ENCODE measurements at regions not wholly inside any gene's neighbourhood (a gene's known extent, or its start where the extent isn't known, plus 50 kb on each side); places are given as distances from the start of the nearest gene placed in this dataset.
"Not testable (repeated sequence)": the region's sequence is repeated elsewhere in the genome, so short reads cannot be mapped to it uniquely, and the experiment has no call there.

DNA sequence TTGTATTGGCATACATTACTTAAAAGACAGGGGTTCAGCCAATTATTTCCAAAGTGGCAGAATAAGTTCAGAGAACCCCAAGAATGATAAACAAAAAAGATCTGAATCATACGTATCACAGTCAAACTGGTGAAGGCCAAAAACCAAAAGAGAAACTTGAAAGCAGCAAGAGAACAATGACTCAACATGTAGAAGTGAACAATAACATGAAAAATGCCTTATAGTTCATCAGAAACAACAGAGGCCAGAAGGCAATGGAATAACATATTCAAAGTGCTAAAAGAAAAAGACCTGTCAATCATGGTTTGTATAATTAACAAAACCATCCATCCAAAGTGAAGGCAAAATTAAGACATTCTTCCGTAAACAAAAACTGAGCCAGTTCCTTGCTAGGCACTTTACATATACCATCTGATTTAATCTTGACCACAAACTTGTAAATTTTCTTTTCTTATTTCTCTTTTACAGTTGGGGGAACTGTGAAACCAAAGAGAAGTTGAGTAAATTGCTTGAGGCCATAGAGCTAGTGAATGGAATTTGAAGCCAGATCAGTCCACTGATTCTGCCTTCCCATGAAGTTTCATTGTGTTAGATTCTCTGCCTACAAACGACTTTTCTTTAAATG, 232.1 kb upstream of the SEL1L start:
- H3K27me3 Mint-ChIP-seq, result no peaks in the 10 kb centered on the region
- no peak overlapping the region for H3K27ac Mint-ChIP-seq
- no peak overlapping the region for H3K4me3 Mint-ChIP-seq
- no peak for ATAC-seq
- H3K9me3 Mint-ChIP-seq, result no peaks in the 10 kb centered on the region
- no peaks in the 10 kb centered on the region for H3K4me1 Mint-ChIP-seq
- H3K36me3 Mint-ChIP-seq, result no peaks in the 10 kb centered on the region

- no peak overlapping the region for H3K4me3 Mint-ChIP-seq
- no peaks in the 10 kb centered on the region for H3K9me3 Mint-ChIP-seq
- H3K36me3 Mint-ChIP-seq, result no peaks in the 10 kb centered on the region
- H3K4me1 Mint-ChIP-seq, result no peaks in the 10 kb centered on the region
- H3K27ac Mint-ChIP-seq, result no peak overlapping the region
- no peak for ATAC-seq
- no peaks in the 10 kb centered on the region for H3K27me3 Mint-ChIP-seq
Measured at GRCh38 chr14:81766321-81766915, 232.8 kb upstream of the SEL1L start.

GRCh38 chr14:81767266-81767995, 233.8 kb upstream of the SEL1L start:
- H3K27me3 Mint-ChIP-seq, result no peaks in the 10 kb centered on the region
- H3K9me3 Mint-ChIP-seq, result peaks cover 2% of the 10 kb centered on the region
- no peaks in the 10 kb centered on the region for H3K4me1 Mint-ChIP-seq
- H3K27ac Mint-ChIP-seq, result no peak overlapping the region
- H3K4me3 Mint-ChIP-seq, result no peak overlapping the region
- no peaks in the 10 kb centered on the region for H3K36me3 Mint-ChIP-seq
- no peak for ATAC-seq

DNA sequence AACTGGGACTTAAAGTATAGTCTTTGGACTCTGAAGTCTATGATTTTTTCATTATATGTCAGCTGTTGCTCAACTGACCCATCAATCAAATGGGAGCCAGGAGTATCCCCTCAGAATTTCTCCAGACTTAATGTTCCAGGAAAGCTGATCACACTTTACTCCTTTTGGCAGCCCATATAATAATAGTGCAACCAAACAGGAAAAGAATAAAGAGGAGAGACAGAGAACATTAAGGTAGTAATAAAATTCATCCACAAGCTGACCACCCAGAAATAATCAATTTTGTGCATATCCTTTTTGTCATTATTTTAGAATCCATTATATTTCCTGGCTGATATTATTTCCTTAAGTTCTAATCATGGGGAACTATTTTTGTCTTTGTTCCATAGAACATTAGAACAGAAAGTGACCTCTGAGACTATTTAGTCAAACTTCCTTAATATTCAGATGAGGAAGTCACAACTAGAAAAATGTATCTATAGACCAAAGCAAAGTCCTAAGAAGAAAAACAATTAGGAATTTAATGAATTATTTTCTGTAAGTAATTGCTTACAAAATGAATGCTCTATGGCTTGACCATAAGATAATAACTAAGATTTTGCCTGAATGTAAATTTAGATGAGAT, 238.1 kb upstream of the SEL1L start:
- Mint-ChIP-seq H3K27ac (no peak overlapping the region), H3K27me3 (no peaks in the 10 kb centered on the region), H3K36me3 (no peaks in the 10 kb centered on the region), H3K4me1 (no peaks in the 10 kb centered on the region), H3K4me3 (no peak overlapping the region), H3K9me3 (peaks cover 5% of the 10 kb centered on the region)
- no peak for ATAC-seq

DNA sequence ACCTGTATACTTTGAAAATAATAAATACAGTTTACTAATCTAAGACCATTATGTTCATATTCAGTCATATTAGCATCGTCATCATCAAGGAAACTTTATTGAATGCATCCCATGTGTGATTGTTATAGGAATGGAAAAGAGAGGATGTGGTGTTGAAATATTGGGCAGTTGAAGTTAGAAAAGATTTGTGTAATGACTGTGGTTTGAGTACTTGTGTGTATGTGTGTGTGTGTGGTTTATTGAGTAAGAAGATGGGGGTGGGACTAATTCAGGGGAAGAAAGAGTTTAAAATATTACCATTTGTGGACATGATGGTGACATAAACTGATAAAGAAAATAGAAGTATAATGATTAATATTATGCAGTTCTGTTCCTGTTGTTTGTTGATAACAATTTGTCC, 238.7 kb upstream of the SEL1L start:
- Mint-ChIP-seq H3K4me3 (no peak overlapping the region), H3K4me1 (no peaks in the 10 kb centered on the region), H3K27ac (no peak overlapping the region), H3K9me3 (peaks cover 5% of the 10 kb centered on the region), H3K27me3 (no peaks in the 10 kb centered on the region), H3K36me3 (no peaks in the 10 kb centered on the region)
- ATAC-seq, result no peak

- Mint-ChIP-seq H3K27me3 (no peaks in the 10 kb centered on the region), H3K9me3 (peaks cover 8% of the 10 kb centered on the region), H3K36me3 (no peaks in the 10 kb centered on the region), H3K27ac (no peak overlapping the region), H3K4me3 (no peak overlapping the region), H3K4me1 (no peaks in the 10 kb centered on the region)
- ATAC-seq, result no peak
Measured at GRCh38 chr14:81776531-81776930, 242.9 kb upstream of the SEL1L start.

DNA sequence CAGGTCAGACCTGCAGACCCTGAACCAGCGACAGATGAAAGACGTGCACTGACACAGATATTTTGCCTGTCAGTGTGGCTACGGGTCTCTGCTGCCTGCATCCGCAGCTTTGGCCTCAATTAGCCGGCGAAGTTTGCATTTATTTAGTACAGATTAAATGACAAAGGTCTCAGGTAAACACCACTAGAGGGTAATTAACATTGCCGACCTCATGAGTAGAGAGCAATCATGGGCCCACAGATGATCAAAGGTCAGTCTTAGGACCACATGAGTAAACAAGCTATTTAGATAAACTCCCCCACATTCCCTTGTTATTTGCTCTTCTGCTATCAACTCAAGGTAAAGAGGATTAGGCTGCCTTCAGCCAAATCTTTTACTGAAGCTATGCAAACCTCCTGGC, 248.1 kb upstream of the SEL1L start:
- not testable (repeated sequence) for H3K36me3 Mint-ChIP-seq, H3K27ac Mint-ChIP-seq, H3K4me3 Mint-ChIP-seq, H3K9me3 Mint-ChIP-seq, H3K4me1 Mint-ChIP-seq, ATAC-seq, H3K27me3 Mint-ChIP-seq

GRCh38 chr14:81784084-81784483, 250.4 kb upstream of the SEL1L start:
- no peaks in the 10 kb centered on the region for H3K4me1 Mint-ChIP-seq

DNA sequence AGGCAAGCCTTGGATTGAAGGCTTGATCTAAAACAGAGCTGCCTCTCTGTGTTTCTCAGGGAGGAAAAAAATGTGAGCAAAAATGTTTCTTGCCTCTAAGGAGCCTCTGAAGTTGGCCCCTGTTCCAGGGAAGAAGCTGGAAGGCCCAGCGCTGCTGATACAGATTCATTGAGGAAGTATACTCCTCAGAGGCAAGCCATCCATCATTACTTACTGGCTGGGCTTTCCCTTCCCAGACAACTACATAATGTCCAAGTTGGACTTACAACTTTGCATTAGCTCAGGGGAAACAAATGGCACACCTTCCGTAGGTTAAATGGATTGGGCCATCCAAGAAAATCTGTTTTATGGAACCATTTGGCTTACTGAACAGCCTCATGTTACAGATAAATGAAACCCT, 263.7 kb upstream of the SEL1L start:
- peaks cover 5% of the 10 kb centered on the region for H3K9me3 Mint-ChIP-seq
- H3K4me3 Mint-ChIP-seq, result no peak overlapping the region
- H3K4me1 Mint-ChIP-seq, result no peaks in the 10 kb centered on the region
- H3K36me3 Mint-ChIP-seq, result no peaks in the 10 kb centered on the region
- ATAC-seq, result no peak
- no peak overlapping the region for H3K27ac Mint-ChIP-seq
- no peaks in the 10 kb centered on the region for H3K27me3 Mint-ChIP-seq

More at GRCh38 chr14:81784084-81784483, 250.4 kb upstream of the SEL1L start:
- Mint-ChIP-seq H3K27ac (no peak overlapping the region), H3K27me3 (no peaks in the 10 kb centered on the region), H3K4me3 (no peak overlapping the region), H3K36me3 (no peaks in the 10 kb centered on the region), H3K9me3 (peaks cover 10% of the 10 kb centered on the region)
- no peak for ATAC-seq

GRCh38 chr14:81801921-81802320, 268.3 kb upstream of the SEL1L start:
- H3K4me1 Mint-ChIP-seq, result no peaks in the 10 kb centered on the region
- H3K9me3 Mint-ChIP-seq, result peaks cover 3% of the 10 kb centered on the region
- H3K36me3 Mint-ChIP-seq, result no peaks in the 10 kb centered on the region
- H3K27me3 Mint-ChIP-seq, result no peaks in the 10 kb centered on the region
- H3K4me3 Mint-ChIP-seq, result no peak overlapping the region
- ATAC-seq, result no peak
- H3K27ac Mint-ChIP-seq, result no peak overlapping the region

DNA sequence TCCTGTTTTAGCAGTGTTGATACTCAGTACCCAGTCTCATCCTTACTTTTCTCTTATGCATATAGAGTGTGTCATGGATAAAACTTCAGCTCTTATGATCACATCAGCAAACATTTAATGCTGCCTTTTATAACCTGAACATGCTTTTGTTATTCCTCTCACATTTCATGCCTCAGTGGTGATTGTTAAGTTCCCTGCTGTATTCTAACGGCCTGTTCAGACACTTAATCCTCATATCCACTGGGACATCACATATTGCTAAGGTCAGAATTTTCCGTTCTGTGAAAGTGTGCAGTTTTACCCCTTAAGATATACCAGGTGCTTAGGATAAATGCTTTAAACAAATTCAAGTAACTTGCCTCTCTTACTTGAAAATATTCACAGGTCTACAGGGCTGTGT, 268.7 kb upstream of the SEL1L start:
- no peaks in the 10 kb centered on the region for H3K27me3 Mint-ChIP-seq
- H3K4me3 Mint-ChIP-seq, result no peak overlapping the region
- ATAC-seq, result no peak
- H3K9me3 Mint-ChIP-seq, result peaks cover 3% of the 10 kb centered on the region
- H3K4me1 Mint-ChIP-seq, result no peaks in the 10 kb centered on the region
- no peak overlapping the region for H3K27ac Mint-ChIP-seq
- no peaks in the 10 kb centered on the region for H3K36me3 Mint-ChIP-seq

- Mint-ChIP-seq H3K4me3 (no peak overlapping the region), H3K27me3 (no peaks in the 10 kb centered on the region), H3K36me3 (no peaks in the 10 kb centered on the region), H3K27ac (no peak overlapping the region), H3K4me1 (no peaks in the 10 kb centered on the region), H3K9me3 (peaks cover 10% of the 10 kb centered on the region)
- no peak for ATAC-seq
Measured at GRCh38 chr14:81805785-81806184, 272.1 kb upstream of the SEL1L start.

DNA sequence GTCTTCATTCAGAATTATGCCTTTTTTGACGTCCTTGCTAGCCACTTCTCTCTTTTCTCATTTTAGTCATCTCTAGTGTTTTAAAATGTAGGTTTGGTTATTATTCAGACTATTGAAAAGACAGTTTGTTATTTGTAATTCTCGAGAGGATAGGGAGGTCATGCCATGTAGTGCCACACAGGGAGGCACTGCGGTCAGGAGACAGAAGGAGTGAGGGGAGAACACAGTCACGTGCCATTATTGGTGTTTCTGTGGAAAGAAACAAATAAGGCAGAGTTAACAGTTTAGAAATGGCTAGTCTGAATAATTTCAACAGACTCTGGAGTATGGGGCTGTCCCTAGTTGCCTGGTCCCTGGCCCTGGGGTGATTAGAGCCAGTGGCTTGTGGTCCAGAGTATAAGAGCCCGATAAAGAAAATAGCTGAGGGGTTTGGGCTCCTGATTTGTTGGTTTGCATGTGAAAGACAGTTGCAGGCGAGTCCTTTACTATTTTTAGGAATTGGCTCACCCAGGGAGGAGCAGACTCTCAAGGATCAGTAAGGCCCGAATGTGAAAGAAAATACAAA, 278.1 kb upstream of the SEL1L start:
- H3K4me3 Mint-ChIP-seq, result no peak overlapping the region
- H3K27ac Mint-ChIP-seq, result no peak overlapping the region
- H3K9me3 Mint-ChIP-seq, result peaks cover 9% of the 10 kb centered on the region
- H3K27me3 Mint-ChIP-seq, result no peaks in the 10 kb centered on the region
- ATAC-seq, result no peak
- no peaks in the 10 kb centered on the region for H3K4me1 Mint-ChIP-seq
- H3K36me3 Mint-ChIP-seq, result no peaks in the 10 kb centered on the region

- H3K27ac Mint-ChIP-seq, result no peak overlapping the region
- no peaks in the 10 kb centered on the region for H3K36me3 Mint-ChIP-seq
- no peaks in the 10 kb centered on the region for H3K27me3 Mint-ChIP-seq
- no peak overlapping the region for H3K4me3 Mint-ChIP-seq
- H3K4me1 Mint-ChIP-seq, result no peaks in the 10 kb centered on the region
- ATAC-seq, result no peak
- peaks cover 11% of the 10 kb centered on the region for H3K9me3 Mint-ChIP-seq
Measured at GRCh38 chr14:81818271-81818670, 284.6 kb upstream of the SEL1L start.

GRCh38 chr14:81819344-81819743, 285.7 kb upstream of the SEL1L start:
- no peak for ATAC-seq

More at GRCh38 chr14:81819344-81819743, 285.7 kb upstream of the SEL1L start:
- Mint-ChIP-seq H3K27me3 (no peaks in the 10 kb centered on the region), H3K36me3 (no peaks in the 10 kb centered on the region), H3K27ac (no peak overlapping the region), H3K4me3 (no peak overlapping the region), H3K4me1 (no peaks in the 10 kb centered on the region), H3K9me3 (peaks cover 11% of the 10 kb centered on the region)

Measured in stimulated activated memory B cell treated with anti-CD40 and anti-IgM and Interleukin-4, amounts not matched to agents 10 μg/mL and 1 μg/mL and 100 μg/mL, for 72 hours (primary cell).